ENCODE measurements at regions not wholly inside any gene's neighbourhood (a gene's known extent, or its start where the extent isn't known, plus 50 kb on each side); places are given as distances from the start of the nearest gene placed in this dataset.

GRCh38 chr6:14516956-14517355 lies 399.4 kb downstream of the CD83 start:
- TF ChIP-seq TEAD4 (IDR thresholded peaks at IDR 0.05; ENCODE audit: borderline replicate concordance, insufficient read depth): no peak
- TF ChIP-seq, protein P1, sequence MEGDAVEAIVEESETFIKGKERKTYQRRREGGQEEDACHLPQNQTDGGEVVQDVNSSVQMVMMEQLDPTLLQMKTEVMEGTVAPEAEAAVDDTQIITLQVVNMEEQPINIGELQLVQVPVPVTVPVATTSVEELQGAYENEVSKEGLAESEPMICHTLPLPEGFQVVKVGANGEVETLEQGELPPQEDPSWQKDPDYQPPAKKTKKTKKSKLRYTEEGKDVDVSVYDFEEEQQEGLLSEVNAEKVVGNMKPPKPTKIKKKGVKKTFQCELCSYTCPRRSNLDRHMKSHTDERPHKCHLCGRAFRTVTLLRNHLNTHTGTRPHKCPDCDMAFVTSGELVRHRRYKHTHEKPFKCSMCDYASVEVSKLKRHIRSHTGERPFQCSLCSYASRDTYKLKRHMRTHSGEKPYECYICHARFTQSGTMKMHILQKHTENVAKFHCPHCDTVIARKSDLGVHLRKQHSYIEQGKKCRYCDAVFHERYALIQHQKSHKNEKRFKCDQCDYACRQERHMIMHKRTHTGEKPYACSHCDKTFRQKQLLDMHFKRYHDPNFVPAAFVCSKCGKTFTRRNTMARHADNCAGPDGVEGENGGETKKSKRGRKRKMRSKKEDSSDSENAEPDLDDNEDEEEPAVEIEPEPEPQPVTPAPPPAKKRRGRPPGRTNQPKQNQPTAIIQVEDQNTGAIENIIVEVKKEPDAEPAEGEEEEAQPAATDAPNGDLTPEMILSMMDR (IDR thresholded peaks at IDR 0.05): no peak
- TF ChIP-seq, protein P2, sequence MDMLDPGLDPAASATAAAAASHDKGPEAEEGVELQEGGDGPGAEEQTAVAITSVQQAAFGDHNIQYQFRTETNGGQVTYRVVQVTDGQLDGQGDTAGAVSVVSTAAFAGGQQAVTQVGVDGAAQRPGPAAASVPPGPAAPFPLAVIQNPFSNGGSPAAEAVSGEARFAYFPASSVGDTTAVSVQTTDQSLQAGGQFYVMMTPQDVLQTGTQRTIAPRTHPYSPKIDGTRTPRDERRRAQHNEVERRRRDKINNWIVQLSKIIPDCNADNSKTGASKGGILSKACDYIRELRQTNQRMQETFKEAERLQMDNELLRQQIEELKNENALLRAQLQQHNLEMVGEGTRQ (IDR thresholded peaks at IDR 0.05; ENCODE audit: borderline replicate concordance, low read depth, low read length): no peak
- TF ChIP-seq YY1 (IDR thresholded peaks at IDR 0.05; ENCODE audit: low read depth): no peak
- TF ChIP-seq POLR2AphosphoS5 (IDR thresholded peaks at IDR 0.05; ENCODE audit: low read depth, low read length): no peak
- TF ChIP-seq, protein P3, sequence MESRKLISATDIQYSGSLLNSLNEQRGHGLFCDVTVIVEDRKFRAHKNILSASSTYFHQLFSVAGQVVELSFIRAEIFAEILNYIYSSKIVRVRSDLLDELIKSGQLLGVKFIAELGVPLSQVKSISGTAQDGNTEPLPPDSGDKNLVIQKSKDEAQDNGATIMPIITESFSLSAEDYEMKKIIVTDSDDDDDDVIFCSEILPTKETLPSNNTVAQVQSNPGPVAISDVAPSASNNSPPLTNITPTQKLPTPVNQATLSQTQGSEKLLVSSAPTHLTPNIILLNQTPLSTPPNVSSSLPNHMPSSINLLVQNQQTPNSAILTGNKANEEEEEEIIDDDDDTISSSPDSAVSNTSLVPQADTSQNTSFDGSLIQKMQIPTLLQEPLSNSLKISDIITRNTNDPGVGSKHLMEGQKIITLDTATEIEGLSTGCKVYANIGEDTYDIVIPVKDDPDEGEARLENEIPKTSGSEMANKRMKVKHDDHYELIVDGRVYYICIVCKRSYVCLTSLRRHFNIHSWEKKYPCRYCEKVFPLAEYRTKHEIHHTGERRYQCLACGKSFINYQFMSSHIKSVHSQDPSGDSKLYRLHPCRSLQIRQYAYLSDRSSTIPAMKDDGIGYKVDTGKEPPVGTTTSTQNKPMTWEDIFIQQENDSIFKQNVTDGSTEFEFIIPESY (IDR thresholded peaks at IDR 0.05; ENCODE audit: borderline replicate concordance, low read depth): no peak
- TF ChIP-seq JUND (IDR thresholded peaks at IDR 0.05): no peak
- TF ChIP-seq NRF1 (IDR thresholded peaks at IDR 0.05; ENCODE audit: low read depth, low read length): no peak
- no peak for TF ChIP-seq EP300 (IDR thresholded peaks at IDR 0.05; ENCODE audit: borderline replicate concordance in 1 of 2, low read depth in 1 of 2, low read length in 1 of 2)
- no peak for TF ChIP-seq FOXM1 (IDR thresholded peaks at IDR 0.05; ENCODE audit: low read depth)
- no peak for TF ChIP-seq RAD21 (IDR thresholded peaks at IDR 0.05; ENCODE audit: low read length)
- TF ChIP-seq REST (IDR thresholded peaks at IDR 0.05; ENCODE audit: low read depth, low read length): no peak

Measured in SK-N-SH (cell line).